ENCODE measurements at regions not wholly inside any gene's neighbourhood (a gene's known extent, or its start where the extent isn't known, plus 50 kb on each side); places are given as distances from the start of the nearest gene placed in this dataset.

DNA sequence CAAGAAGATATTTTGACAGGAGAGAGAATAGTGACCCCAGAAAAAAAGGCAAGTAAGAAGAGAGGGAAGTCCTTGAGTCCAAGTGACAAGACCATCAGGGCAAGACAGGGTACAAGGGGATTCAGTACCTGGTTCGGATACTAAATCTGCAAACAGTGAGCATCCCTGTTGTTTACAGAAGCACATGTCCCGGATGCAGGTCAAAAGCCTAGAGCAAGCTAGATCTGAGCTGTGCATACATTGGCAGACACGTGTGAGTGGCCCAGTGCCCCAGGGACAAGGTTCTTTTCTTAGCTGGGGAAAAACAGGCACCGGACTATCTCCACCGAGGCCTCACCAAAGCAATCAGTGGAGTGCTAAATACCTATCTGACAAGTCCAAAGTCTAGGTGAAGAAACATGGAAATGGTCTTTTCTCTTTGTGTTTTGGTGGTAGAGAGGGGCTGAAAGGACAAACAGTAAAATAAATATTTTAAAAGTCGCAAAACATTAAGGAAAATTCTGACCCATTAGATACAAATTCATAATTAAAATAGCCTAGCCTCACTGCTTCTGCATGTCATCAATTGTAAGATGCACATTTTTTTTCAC, 165.2 kb downstream of the SUCLG1 start:
- no peaks in the 10 kb centered on the region for H3K4me1 Mint-ChIP-seq
- H3K27me3 Mint-ChIP-seq = peaks cover 2 to 35% (median 12%) of the 10 kb centered on the region in 5 donors
- no peaks in the 10 kb centered on the region for H3K36me3 Mint-ChIP-seq
- intact Hi-C loops (cut with micrococcal nuclease) = no loop called here
- Histone ChIP-seq H3K9me3 (ENCODE audit: control insufficient read depth in 2 of 3, low read length in 3 of 3) (no peaks in the 10 kb centered on the region), H3K27me3 (ENCODE audit: control insufficient read depth in 2 of 2, insufficient read depth in 2 of 2, low read length in 2 of 2) (no peaks in the 10 kb centered on the region), H3K4me3 (ENCODE audit: low read length) (no peak overlapping the region), H3K27ac (ENCODE audit: low read depth, low read length) (no peak overlapping the region), H3K36me3 (ENCODE audit: control insufficient read depth in 2 of 3, insufficient read depth in 3 of 3, low read length in 3 of 3) (no peaks in the 10 kb centered on the region), H3K4me1 (ENCODE audit: control insufficient read depth in 2 of 2, insufficient read depth in 2 of 2, low read length in 2 of 2) (no peaks in the 10 kb centered on the region)
- no peaks in the 10 kb centered on the region for H3K9me3 Mint-ChIP-seq
- DNase-seq (no peak), ATAC-seq (no peak)
- ChIA-PET POLR2A (no interaction called here), CTCF (no interaction called here)
- H3K27ac Mint-ChIP-seq = no peak overlapping the region
- H3K4me3 Mint-ChIP-seq = no peak overlapping the region

DNA sequence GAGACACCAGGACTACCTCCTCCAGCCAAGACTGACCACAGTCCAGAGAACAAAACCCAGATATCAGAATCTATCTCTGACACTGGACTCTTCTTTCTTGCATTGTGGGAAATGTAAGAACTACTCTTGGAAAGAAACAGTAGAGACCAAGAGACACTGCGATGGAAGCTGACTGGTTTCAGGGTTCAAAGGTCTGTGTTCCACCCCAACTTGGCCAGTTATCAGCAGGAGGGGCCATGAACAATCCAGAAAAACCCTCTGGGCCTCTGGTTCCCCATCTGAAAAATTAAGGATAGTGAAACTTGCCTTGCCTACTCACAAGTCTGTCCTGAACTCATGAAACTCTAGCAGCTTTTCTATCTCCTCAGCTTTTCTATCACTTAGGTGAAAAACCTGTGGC, 166.5 kb downstream of the SUCLG1 start:
- ATAC-seq (no peak), DNase-seq (no peak)
- H3K9me3 ChIP-seq (ENCODE audit: control insufficient read depth in 2 of 3, low read length in 3 of 3) = no peaks in the 10 kb centered on the region
- peaks cover 0 to under 1% (median 0%) of the 10 kb centered on the region in 7 donors for H3K4me1 Mint-ChIP-seq
- no peak overlapping the region for H3K4me3 Mint-ChIP-seq
- H3K27me3 Mint-ChIP-seq = peaks cover 0 to 36% (median 15%) of the 10 kb centered on the region in 5 donors
- H3K27ac ChIP-seq (ENCODE audit: low read depth, low read length) = no peak overlapping the region
- ChIA-PET CTCF (no interaction called here), POLR2A (no interaction called here)
- no peaks in the 10 kb centered on the region for H3K36me3 Mint-ChIP-seq
- H3K4me3 ChIP-seq (ENCODE audit: low read length) = no peak overlapping the region
- intact Hi-C loops (cut with micrococcal nuclease) = no loop called here
- no peak overlapping the region for H3K27ac Mint-ChIP-seq
- H3K27me3 ChIP-seq (ENCODE audit: control insufficient read depth in 2 of 2, insufficient read depth in 2 of 2, low read length in 2 of 2) = no peaks in the 10 kb centered on the region
- H3K36me3 ChIP-seq (ENCODE audit: control insufficient read depth in 2 of 3, insufficient read depth in 3 of 3, low read length in 3 of 3) = no peaks in the 10 kb centered on the region
- no peaks in the 10 kb centered on the region for H3K4me1 ChIP-seq (ENCODE audit: control insufficient read depth in 2 of 2, insufficient read depth in 2 of 2, low read length in 2 of 2)
- no peaks in the 10 kb centered on the region for H3K9me3 Mint-ChIP-seq

DNA sequence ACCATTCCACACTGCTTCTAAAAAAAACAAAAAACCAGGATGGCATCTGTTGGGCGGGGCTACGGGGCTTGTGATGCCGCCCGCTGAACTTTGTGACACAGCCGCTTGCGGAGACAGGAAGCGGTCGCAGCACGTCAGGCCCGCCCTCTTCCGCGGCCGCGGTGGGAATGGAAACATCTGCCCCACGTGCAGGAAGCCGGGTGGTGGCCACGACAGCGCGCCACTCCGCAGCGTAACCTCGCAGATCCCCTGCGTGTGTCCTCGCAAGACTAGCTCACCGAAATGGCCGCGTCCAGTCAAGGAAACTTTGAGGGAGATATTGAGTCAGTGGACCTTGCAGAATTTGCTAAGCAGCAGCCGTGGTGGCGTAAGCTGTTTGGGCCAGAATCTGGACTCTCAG, 168.5 kb downstream of the SUCLG1 start:
- POLR2A ChIA-PET = no interaction called here

DNA sequence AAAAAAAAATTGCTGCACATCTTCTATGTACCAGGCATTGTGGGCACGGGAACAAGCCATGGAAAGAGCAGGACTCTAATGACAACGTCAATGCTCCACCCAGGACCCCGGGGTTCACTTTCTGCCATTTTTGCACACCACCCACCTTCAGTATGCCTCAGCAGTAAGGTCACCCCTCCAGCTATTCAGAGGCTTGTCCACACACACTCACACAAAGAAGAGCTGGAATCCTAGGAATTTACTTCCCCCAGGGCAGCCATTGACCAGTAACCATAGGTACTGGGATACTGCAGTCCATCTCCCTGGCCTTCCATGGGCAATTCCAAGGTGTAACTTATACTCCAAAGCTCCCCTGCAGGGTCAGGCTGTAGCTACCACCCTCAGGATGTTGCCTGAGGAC, 170.8 kb downstream of the SUCLG1 start:
- no peaks in the 10 kb centered on the region for H3K9me3 ChIP-seq (ENCODE audit: control insufficient read depth in 2 of 3, low read length in 3 of 3)
- Mint-ChIP-seq H3K4me3 (no peak overlapping the region), H3K9me3 (peaks cover 0 to 2% (median 0%) of the 10 kb centered on the region in 11 donors), H3K4me1 (peaks cover 0 to 2% (median 0%) of the 10 kb centered on the region in 7 donors), H3K36me3 (no peaks in the 10 kb centered on the region), H3K27me3 (peaks cover 0 to 36% (median 15%) of the 10 kb centered on the region in 5 donors), H3K27ac (no peak overlapping the region)
- ChIA-PET CTCF (no interaction called here), POLR2A (no interaction called here)
- H3K36me3 ChIP-seq (ENCODE audit: control insufficient read depth in 2 of 3, insufficient read depth in 3 of 3, low read length in 3 of 3) = no peaks in the 10 kb centered on the region
- no peak overlapping the region for H3K4me3 ChIP-seq (ENCODE audit: low read length)
- intact Hi-C loops (cut with micrococcal nuclease) = no loop called here
- no peak for ATAC-seq
- H3K4me1 ChIP-seq (ENCODE audit: control insufficient read depth in 2 of 2, insufficient read depth in 2 of 2, low read length in 2 of 2) = no peaks in the 10 kb centered on the region
- no peak for DNase-seq
- no peaks in the 10 kb centered on the region for H3K27me3 ChIP-seq (ENCODE audit: control insufficient read depth in 2 of 2, insufficient read depth in 2 of 2, low read length in 2 of 2)
- no peak overlapping the region for H3K27ac ChIP-seq (ENCODE audit: low read depth, low read length)

More for the DNA sequence above, 168.5 kb downstream of the SUCLG1 start:
- intact Hi-C loops (cut with micrococcal nuclease) = no loop called here
- H3K27ac ChIP-seq (ENCODE audit: low read depth, low read length) = no peak overlapping the region
- H3K4me1 Mint-ChIP-seq = peaks cover 0 to 1% (median 0%) of the 10 kb centered on the region in 7 donors
- DNase-seq = no peak
- H3K27me3 ChIP-seq (ENCODE audit: control insufficient read depth in 2 of 2, insufficient read depth in 2 of 2, low read length in 2 of 2) = no peaks in the 10 kb centered on the region
- no peak for ATAC-seq
- no peaks in the 10 kb centered on the region for H3K4me1 ChIP-seq (ENCODE audit: control insufficient read depth in 2 of 2, insufficient read depth in 2 of 2, low read length in 2 of 2)
- CTCF ChIA-PET = no interaction called here
- no peak overlapping the region for H3K27ac Mint-ChIP-seq
- H3K4me3 Mint-ChIP-seq = no peak overlapping the region
- H3K9me3 Mint-ChIP-seq = no peaks in the 10 kb centered on the region
- H3K4me3 ChIP-seq (ENCODE audit: low read length) = no peak overlapping the region
- H3K27me3 Mint-ChIP-seq = peaks cover 0 to 45% (median 24%) of the 10 kb centered on the region in 5 donors
- no peaks in the 10 kb centered on the region for H3K36me3 Mint-ChIP-seq
- no peaks in the 10 kb centered on the region for H3K36me3 ChIP-seq (ENCODE audit: control insufficient read depth in 2 of 3, insufficient read depth in 3 of 3, low read length in 3 of 3)
- H3K9me3 ChIP-seq (ENCODE audit: control insufficient read depth in 2 of 3, low read length in 3 of 3) = no peaks in the 10 kb centered on the region

DNA sequence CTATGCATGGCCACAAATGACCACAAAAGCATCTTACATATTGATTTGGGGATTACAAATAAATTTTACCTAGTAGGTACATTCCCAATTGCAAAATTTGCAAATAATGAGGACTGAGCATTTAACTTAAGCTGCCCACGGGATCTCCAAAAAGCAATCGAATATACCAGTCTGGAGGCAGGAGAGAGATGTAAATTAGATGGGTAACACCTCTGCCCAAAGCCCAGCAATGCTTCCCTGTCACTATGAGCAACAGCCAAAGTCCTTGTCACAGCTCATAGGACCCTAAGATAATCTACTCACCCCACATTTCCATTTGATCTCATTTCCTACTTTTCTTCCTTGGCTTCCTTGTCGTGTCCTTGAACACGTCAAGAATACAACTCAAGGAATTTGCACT, 172.2 kb downstream of the SUCLG1 start:
- no peak overlapping the region for H3K27ac ChIP-seq (ENCODE audit: low read depth, low read length)
- H3K4me1 ChIP-seq (ENCODE audit: control insufficient read depth in 2 of 2, insufficient read depth in 2 of 2, low read length in 2 of 2) = no peaks in the 10 kb centered on the region
- Mint-ChIP-seq H3K27me3 (peaks cover 0 to 36% (median 17%) of the 10 kb centered on the region in 5 donors), H3K4me1 (peaks cover 0 to 3% (median 0%) of the 10 kb centered on the region in 7 donors), H3K36me3 (no peaks in the 10 kb centered on the region), H3K9me3 (peaks cover 0 to 2% (median 0%) of the 10 kb centered on the region in 11 donors), H3K4me3 (no peak overlapping the region), H3K27ac (no peak overlapping the region)
- ChIA-PET POLR2A (no interaction called here), CTCF (no interaction called here)
- intact Hi-C loops (cut with micrococcal nuclease) = no loop called here
- no peaks in the 10 kb centered on the region for H3K36me3 ChIP-seq (ENCODE audit: control insufficient read depth in 2 of 3, insufficient read depth in 3 of 3, low read length in 3 of 3)
- H3K27me3 ChIP-seq (ENCODE audit: control insufficient read depth in 2 of 2, insufficient read depth in 2 of 2, low read length in 2 of 2) = no peaks in the 10 kb centered on the region
- no peak overlapping the region for H3K4me3 ChIP-seq (ENCODE audit: low read length)
- ATAC-seq = no peak
- no peak for DNase-seq
- no peaks in the 10 kb centered on the region for H3K9me3 ChIP-seq (ENCODE audit: control insufficient read depth in 2 of 3, low read length in 3 of 3)

DNA sequence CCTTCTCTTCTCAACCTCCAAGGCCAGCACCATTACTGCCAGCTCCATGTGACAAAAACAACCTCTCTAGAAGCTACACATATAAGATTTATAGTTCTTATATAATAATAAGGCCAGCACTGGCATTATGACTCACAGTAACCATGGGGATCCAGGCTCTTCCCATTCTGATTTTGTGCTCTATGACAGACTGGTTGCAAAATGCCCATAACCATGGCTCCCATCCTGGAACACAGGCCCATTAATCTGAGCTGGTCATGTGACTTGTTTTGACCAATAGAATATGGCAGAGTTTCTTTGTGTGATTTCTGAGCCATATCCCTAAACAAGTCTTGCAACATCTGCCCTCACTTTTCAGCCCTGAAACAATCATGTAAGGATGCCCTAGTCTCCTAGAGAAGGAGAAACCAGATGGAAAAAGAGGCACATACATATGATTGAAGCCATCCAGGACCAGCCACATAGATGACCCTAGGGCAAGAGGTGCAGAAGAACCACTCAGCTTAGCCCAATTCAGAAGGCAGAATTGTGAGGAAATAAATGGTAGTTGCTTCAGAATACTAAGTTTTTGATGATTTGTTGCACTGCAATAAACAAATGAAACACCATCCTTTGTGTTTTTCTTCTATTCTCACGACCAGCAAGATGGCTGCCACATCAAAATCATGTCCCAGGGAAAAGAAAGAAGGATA, 173.9 kb downstream of the SUCLG1 start:
- H3K4me1 Mint-ChIP-seq = peaks cover 0 to 3% (median 0%) of the 10 kb centered on the region in 7 donors
- no peak overlapping the region for H3K4me3 Mint-ChIP-seq
- CTCF ChIA-PET = no interaction called here
- H3K27me3 Mint-ChIP-seq = peaks cover 0 to 34% (median 20%) of the 10 kb centered on the region in 5 donors
- ATAC-seq = no peak
- H3K9me3 Mint-ChIP-seq = peaks cover 0 to 2% (median 0%) of the 10 kb centered on the region in 11 donors
- POLR2A ChIA-PET = no interaction called here
- no peaks in the 10 kb centered on the region for H3K36me3 Mint-ChIP-seq
- Histone ChIP-seq H3K27me3 (ENCODE audit: control insufficient read depth in 2 of 2, insufficient read depth in 2 of 2, low read length in 2 of 2) (no peaks in the 10 kb centered on the region), H3K4me1 (ENCODE audit: control insufficient read depth in 2 of 2, insufficient read depth in 2 of 2, low read length in 2 of 2) (no peaks in the 10 kb centered on the region), H3K4me3 (ENCODE audit: low read length) (no peak overlapping the region), H3K36me3 (ENCODE audit: control insufficient read depth in 2 of 3, insufficient read depth in 3 of 3, low read length in 3 of 3) (no peaks in the 10 kb centered on the region), H3K27ac (ENCODE audit: low read depth, low read length) (no peak overlapping the region), H3K9me3 (ENCODE audit: control insufficient read depth in 2 of 3, low read length in 3 of 3) (no peaks in the 10 kb centered on the region)
- DNase-seq = no peak
- no peak overlapping the region for H3K27ac Mint-ChIP-seq
- intact Hi-C loops (cut with micrococcal nuclease) = no loop called here

DNA sequence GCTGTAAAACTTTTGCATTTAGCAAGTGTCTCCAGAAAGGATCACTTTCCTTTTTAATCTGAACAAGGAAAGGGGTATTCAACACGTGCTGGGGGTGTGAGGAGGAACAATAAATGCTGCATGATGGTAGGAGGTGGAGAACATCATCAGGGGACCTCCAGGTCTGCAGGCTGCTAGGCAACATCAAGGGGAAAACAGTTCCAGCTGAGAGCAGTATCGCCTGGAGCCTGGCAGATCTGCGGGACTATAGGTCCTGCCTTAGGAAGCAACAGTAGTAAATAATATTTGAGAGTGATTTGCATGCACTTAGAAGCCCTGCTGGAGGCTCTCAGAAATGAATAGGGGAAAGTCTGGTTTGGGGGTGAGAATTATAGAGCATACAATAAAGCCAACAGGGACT, 175.6 kb downstream of the SUCLG1 start:
- no peaks in the 10 kb centered on the region for H3K9me3 ChIP-seq (ENCODE audit: control insufficient read depth in 2 of 3, low read length in 3 of 3)
- Mint-ChIP-seq H3K4me1 (peaks cover 0 to 4% (median 0%) of the 10 kb centered on the region in 7 donors), H3K9me3 (peaks cover 0 to 2% (median 0%) of the 10 kb centered on the region in 11 donors), H3K4me3 (no peak overlapping the region), H3K27ac (no peak overlapping the region), H3K36me3 (no peaks in the 10 kb centered on the region), H3K27me3 (peaks cover 0 to 35% (median 19%) of the 10 kb centered on the region in 5 donors)
- no peaks in the 10 kb centered on the region for H3K36me3 ChIP-seq (ENCODE audit: control insufficient read depth in 2 of 3, insufficient read depth in 3 of 3, low read length in 3 of 3)
- no peak overlapping the region for H3K4me3 ChIP-seq (ENCODE audit: low read length)
- CTCF ChIA-PET = no interaction called here
- no peak for ATAC-seq
- H3K27ac ChIP-seq (ENCODE audit: low read depth, low read length) = no peak overlapping the region
- no peaks in the 10 kb centered on the region for H3K4me1 ChIP-seq (ENCODE audit: control insufficient read depth in 2 of 2, insufficient read depth in 2 of 2, low read length in 2 of 2)
- no peak for DNase-seq
- intact Hi-C loops (cut with micrococcal nuclease) = no loop called here
- POLR2A ChIA-PET = no interaction called here
- H3K27me3 ChIP-seq (ENCODE audit: control insufficient read depth in 2 of 2, insufficient read depth in 2 of 2, low read length in 2 of 2) = no peaks in the 10 kb centered on the region
